22Rv1 (cell line): ENCODE measurements at regions not wholly inside any gene's neighbourhood (a gene's known extent, or its start where the extent isn't known, plus 50 kb on each side); places are given as distances from the start of the nearest gene placed in this dataset.

Source experiments
- H3K27ac ChIP-seq: fragments of 450-650 bp; 2 replicates; pipeline ENCODE4 v1.5.1; 2017
- ZFX ChIP-seq: fragments of 450-650 bp; IDR thresholded peaks from 2 replicates; pipeline ENCODE4 v1.6.1; 2017; ENCODE audit warnings: antibody characterized with exemption, borderline replicate concordance
- TF ChIP-seq, protein P1 (sequence below): fragments of 450-650 bp; IDR thresholded peaks from 2 replicates; pipeline ENCODE4 v1.5.1; 2017; ENCODE audit warnings: mild to moderate bottlenecking

DNA sequence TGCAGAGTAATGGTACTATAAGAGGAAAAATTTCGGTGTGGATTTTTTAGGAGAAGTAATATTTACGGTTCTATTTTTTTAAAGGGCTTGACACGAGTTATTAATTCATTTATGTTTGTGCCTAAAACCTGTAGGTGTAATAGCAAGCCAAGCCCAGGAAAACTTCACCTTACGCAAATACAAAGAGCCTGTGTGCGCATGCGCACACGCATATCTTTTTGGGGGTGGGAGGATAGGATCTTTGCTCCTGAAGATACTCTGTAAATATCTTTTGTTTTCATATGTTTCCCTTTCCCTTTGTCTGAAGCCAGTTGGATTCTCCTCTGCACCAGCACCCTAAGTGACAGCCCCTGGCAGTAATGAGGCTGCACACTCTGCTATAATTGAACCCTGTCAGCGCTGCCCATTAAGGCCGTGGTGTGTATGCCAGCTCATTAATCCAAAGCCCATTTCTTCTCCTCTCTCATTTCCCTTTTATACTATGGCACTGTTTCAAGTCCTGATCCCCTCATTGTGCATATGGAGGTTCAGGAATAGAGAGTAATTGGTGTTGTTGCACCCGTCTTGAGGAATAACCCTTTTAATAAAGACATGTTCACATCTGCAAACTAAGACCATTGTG, 327.2 kb upstream of the E2F7 start:
- H3K27ac ChIP-seq, result no peak overlapping the region
- TF ChIP-seq, protein P1, sequence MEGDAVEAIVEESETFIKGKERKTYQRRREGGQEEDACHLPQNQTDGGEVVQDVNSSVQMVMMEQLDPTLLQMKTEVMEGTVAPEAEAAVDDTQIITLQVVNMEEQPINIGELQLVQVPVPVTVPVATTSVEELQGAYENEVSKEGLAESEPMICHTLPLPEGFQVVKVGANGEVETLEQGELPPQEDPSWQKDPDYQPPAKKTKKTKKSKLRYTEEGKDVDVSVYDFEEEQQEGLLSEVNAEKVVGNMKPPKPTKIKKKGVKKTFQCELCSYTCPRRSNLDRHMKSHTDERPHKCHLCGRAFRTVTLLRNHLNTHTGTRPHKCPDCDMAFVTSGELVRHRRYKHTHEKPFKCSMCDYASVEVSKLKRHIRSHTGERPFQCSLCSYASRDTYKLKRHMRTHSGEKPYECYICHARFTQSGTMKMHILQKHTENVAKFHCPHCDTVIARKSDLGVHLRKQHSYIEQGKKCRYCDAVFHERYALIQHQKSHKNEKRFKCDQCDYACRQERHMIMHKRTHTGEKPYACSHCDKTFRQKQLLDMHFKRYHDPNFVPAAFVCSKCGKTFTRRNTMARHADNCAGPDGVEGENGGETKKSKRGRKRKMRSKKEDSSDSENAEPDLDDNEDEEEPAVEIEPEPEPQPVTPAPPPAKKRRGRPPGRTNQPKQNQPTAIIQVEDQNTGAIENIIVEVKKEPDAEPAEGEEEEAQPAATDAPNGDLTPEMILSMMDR, result no peak
- no peak for TF ChIP-seq ZFX

DNA sequence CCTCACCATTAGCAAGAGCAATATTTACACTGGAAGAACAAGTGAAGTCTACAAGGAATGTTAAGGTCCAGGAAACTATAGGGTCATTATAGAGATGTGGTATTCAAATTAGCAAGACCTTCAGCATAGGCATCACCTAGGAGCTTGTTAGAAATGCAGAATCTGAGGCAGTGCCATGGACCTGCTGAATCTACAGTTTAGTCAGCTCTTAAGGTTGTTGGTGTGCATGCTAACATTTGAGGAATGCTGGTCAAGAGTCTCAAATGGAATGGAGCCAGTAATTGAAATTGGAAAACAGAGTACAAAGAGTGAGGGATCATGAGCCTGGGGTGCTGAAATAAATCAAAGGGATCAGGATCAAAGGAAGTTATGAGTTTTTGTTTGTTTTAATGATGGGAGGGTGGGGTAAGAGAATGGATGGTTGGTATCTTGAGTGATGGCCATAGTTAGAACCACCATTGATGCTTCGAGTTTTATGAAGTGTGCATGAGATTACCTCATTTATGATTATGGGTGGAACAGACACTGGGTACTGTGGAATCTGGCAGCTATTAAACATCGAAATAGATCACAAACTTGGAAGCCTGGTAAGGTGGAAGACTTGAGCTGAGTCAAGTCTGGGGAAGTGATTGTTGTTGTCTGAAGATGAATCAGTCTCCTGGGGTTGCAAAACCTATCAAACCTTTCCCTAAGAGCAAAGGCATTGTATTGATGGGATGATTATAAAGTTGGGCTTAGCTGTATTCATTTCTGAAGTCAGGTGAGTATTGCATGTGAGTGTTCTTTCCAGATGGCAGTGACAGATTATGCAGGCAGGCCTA, 323.3 kb upstream of the E2F7 start:
- TF ChIP-seq, protein P1, result no peak
- TF ChIP-seq ZFX, result no peak
- H3K27ac ChIP-seq, result no peak overlapping the region

DNA sequence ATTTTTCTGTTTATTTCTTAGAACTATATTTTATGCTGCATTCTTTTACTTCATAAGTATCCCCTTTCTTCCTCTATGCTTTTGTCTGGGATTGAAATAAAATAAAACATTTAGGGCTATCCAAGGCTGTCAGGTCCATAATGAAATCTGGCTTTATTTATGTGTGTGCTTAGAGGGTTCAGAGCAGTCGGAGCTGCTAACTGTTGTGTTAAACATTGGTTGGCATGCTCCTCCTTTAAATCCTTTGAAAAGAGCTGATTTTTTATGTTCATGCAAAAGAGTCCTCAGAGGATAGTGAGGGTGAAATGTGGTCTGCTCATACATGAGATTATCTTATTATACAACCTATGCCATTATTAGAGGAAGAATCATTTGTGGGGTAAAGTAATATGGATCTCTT, 322.3 kb upstream of the E2F7 start:
- no peak overlapping the region for H3K27ac ChIP-seq
- TF ChIP-seq ZFX, result no peak
- TF ChIP-seq, protein P1, result no peak

DNA sequence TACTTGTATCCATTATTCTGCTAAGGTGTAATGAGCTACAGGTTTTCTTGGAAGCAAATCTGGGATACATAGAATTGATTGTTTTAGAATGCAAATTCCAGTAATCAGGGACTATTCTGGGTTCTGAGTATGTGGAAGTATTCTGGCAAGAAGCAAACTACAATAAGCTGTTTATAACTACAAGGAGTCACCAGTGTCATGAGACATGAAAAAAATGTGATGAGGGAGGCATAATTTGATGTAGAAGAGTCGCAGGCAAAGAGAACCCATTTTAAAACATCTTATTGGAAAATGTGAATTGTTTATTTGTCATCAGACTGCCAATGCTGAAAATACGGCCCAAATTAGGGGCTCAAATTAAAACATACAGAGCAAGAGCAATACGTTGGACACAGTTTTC, 321.8 kb upstream of the E2F7 start:
- TF ChIP-seq, protein P1, result no peak
- TF ChIP-seq ZFX, result no peak
- H3K27ac ChIP-seq, result no peak overlapping the region

DNA sequence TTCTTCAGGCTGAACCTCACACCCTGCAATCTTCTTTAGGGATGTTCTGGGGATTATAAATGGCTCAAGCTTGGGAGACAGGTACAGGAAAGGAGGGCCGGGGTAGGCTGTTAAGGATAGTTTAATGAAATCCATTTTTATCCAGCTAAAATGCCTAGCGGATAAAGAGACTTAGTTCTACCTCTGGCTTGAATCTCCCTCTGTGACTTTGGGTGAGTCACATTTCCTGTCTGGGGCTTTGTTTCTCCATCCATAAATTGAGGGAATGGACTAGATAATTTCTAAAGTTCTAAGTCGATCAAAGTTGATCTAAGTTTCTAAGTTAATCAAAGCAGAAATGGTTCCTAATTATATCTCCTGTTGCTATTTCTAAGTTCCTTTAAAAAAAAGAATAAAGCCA, 319.6 kb upstream of the E2F7 start:
- H3K27ac ChIP-seq, result no peak overlapping the region
- TF ChIP-seq, protein P1, result no peak
- no peak for TF ChIP-seq ZFX

DNA sequence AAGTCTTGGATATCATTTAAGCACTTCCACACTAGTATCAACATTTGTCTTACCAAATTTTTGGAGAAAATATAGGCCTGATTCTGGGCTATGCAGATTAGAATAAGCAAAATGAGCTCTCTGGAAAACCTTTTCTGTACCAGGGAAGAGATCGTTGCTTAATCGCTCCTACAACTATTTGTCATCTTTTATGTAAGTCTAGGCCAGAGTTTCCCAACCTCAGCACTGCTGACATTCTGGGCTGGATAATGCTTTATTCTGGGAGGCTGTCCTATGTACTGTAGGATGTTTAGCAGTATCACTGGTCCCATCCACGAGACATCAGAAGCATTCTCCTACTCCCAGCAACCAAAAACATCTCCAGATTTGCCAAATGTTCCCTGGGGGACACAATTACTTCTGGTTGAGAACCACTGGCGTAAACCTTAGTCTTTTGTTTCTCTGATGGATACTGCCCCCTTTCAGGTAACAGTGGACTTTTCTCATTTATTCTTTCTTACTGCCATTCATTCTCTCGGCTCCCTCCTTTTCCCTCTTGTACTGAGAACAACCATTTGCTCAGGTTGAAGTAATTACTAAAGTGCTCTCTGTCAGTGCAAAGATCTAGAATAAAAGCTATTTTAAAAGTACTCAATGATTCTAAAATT, 316.9 kb upstream of the E2F7 start:
- TF ChIP-seq, protein P1, result no peak
- no peak for TF ChIP-seq ZFX
- H3K27ac ChIP-seq, result no peak overlapping the region

DNA sequence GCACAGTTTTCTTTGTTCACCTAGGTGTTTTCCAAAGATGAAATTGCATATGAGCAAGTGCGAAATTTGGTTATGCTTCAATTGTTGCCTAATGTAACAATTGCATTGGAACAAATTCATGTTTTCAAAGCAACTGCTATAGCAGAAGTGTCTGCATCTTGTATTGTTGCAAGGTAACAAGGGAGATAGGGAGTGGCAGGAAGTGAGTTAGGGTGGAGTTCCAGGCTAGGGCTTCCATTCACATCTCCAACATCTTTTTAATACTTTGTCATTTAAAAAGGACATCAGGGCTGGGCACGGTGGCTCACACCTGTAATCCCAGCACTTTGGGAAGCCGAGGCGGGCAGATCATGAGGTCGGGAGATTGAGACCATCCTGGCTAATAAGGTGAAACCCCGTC, 312.3 kb upstream of the E2F7 start:
- H3K27ac ChIP-seq, result no peak overlapping the region
- TF ChIP-seq ZFX, result no peak
- TF ChIP-seq, protein P1, result no peak
